Hepatocyte (in vitro differentiated cells): ENCODE measurements at regions not wholly inside any gene's neighbourhood (a gene's known extent, or its start where the extent isn't known, plus 50 kb on each side); places are given as distances from the start of the nearest gene placed in this dataset.

Experiments
- EZH2 ChIP-seq: fragments of 200-600 bp; sonication (generic); IDR thresholded peaks from 2 replicates; pipeline ENCODE4 v1.6.1; 2016; ENCODE audit warnings: antibody characterized with exemption, mild to moderate bottlenecking, borderline replicate concordance
- TF ChIP-seq, protein P1 (sequence below): fragments of 200-600 bp; sonication (generic); IDR thresholded peaks from 2 replicates; pipeline ENCODE4 v1.5.1; 2016; ENCODE audit warnings: antibody characterized with exemption, mild to moderate bottlenecking; ENCODE audit not compliant: poor library complexity

DNA sequence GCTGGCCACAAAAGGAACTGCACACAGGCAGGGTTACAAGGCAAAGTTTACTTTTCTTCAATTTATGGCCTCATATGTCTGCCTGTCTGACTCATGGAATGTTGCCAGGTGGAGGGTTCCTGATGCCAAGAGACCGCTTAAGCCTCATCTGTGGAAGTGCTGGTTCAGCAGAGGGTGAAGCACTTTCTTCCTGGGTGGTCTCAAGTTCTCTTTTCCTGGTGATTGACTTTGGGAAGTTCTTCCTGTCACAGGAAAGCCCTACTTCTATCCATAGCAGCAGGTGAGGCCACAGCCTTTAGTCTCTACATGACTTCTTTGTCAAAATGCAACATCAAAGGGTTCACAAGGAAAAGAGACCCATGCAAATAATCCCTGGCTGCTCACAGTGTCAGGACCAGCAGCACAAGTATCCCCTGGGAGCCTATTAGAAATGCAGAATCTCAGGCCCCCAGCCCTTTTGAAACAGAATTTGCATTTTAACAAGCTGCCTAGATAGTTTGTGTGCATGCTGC is 81.4 kb upstream of the IGFBP7 start:
- TF ChIP-seq, protein P1, sequence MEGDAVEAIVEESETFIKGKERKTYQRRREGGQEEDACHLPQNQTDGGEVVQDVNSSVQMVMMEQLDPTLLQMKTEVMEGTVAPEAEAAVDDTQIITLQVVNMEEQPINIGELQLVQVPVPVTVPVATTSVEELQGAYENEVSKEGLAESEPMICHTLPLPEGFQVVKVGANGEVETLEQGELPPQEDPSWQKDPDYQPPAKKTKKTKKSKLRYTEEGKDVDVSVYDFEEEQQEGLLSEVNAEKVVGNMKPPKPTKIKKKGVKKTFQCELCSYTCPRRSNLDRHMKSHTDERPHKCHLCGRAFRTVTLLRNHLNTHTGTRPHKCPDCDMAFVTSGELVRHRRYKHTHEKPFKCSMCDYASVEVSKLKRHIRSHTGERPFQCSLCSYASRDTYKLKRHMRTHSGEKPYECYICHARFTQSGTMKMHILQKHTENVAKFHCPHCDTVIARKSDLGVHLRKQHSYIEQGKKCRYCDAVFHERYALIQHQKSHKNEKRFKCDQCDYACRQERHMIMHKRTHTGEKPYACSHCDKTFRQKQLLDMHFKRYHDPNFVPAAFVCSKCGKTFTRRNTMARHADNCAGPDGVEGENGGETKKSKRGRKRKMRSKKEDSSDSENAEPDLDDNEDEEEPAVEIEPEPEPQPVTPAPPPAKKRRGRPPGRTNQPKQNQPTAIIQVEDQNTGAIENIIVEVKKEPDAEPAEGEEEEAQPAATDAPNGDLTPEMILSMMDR: no peak
- no peak for TF ChIP-seq EZH2
